ENCODE measurements at regions not wholly inside any gene's neighbourhood (a gene's known extent, or its start where the extent isn't known, plus 50 kb on each side); places are given as distances from the start of the nearest gene placed in this dataset.

DNA sequence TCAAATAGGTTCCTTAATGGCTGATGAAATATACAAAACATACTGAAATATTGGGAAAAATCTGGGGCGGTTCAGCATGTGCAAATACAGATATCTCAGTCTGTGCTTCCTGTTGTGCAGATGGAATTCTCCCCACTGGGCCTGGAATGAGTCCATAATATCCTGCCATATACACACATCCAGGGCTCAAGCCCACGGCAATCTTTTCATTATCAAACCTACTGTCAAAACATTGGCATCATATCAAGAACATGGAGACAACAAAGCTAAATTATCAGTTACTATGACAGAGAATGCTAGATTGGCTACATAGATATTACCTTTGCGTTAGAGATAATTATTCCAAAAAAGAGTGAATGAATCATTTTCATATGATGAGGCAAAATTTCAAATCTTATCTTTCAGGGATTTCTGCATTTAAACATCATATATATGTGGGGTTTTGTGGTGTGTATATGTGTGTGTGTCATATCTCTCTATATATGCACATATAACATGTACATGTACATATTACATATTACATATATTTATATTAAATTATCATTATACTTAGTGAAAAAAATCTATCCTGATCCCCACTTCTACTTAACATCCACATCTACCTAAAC is 713.3 kb downstream of the GBE1 start:
- no peaks in the 10 kb centered on the region for H3K4me1 Mint-ChIP-seq
- H3K27ac Mint-ChIP-seq, result no peak overlapping the region
- DNase-seq (no peak), ATAC-seq (replicated peaks) (no peak)
- H3K36me3 Mint-ChIP-seq, result no peaks in the 10 kb centered on the region
- H3K27me3 Mint-ChIP-seq, result no peaks in the 10 kb centered on the region
- H3K9me3 Mint-ChIP-seq, result peaks cover 0 to 2% of the 10 kb centered on the region in 2 donors
- no peak overlapping the region for H3K4me3 Mint-ChIP-seq

DNA sequence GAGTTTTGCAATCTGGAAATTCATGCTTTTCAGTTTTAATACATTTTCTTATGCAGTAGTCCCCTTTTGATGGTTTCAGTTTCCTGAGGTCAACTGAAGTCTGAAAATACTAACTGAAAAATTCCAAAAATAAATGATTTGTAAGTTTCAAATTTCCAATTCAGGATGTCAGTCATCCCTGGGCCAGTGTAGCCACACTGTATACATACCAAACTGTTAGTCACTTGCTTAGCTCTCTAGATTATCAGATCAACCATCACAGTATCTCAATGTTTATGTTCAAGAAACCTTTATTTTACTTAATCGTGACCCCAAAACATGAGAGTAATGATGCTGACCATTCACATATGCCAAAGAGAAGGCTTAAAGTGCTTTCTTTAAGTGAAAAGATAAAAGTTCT is 715.5 kb downstream of the GBE1 start:
- Mint-ChIP-seq H3K4me1 (no peaks in the 10 kb centered on the region), H3K27me3 (no peaks in the 10 kb centered on the region), H3K27ac (no peak overlapping the region), H3K36me3 (no peaks in the 10 kb centered on the region), H3K4me3 (no peak overlapping the region), H3K9me3 (peaks cover 0 to under 1% of the 10 kb centered on the region in 2 donors)
- no peak for ATAC-seq (replicated peaks)
- DNase-seq, result no peak

DNA sequence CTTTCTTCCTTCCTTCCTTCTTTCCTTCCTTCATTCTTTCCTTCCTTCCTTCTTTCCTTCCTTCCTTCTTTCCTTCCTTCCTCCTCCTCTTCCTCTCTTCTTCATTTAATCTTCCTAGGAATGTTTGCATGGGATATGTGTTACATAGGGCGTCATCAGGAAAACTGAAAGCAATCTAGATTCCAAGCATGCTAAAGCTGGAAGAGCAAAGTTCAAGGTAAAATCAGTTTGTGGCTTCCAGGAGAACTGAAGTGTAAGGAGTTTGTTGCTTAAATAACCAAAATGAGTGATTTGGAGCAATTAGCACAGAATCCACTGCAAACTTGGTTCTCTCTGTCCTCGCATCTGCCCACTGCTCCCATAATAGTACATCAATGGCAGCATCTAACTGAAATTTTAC is 716.2 kb downstream of the GBE1 start:
- Mint-ChIP-seq H3K4me3 (no peak overlapping the region), H3K36me3 (no peaks in the 10 kb centered on the region), H3K4me1 (no peaks in the 10 kb centered on the region), H3K27me3 (no peaks in the 10 kb centered on the region), H3K9me3 (no peaks in the 10 kb centered on the region), H3K27ac (no peak overlapping the region)
- DNase-seq, result no peak
- no peak for ATAC-seq (replicated peaks)

DNA sequence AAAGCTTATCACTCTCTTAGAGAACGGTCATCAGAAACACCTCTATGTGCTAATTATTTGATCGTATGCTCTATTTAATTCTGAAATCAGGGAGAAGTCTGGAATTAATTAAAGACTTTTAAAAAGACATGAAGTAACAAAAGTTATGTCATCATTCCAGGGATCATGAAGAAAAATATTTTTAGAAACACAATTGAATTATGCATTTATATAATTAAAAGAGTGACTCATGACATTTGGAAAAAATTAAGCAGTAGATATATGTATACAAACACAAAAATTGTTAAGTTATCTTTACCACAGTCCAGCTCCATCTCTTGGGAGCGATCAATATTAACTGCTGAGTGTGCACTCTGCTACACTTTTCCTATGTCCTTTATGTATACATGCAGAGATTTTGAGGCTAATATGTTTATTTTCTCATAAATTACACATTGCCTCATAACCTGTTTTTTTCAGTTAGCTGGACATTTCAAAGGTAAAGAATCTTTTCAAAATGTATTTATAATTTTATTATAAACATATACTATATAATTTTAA is 717.7 kb downstream of the GBE1 start:
- no peak for ATAC-seq (replicated peaks)
- Mint-ChIP-seq H3K27me3 (no peaks in the 10 kb centered on the region), H3K9me3 (no peaks in the 10 kb centered on the region), H3K4me3 (no peak overlapping the region), H3K36me3 (no peaks in the 10 kb centered on the region), H3K27ac (no peak overlapping the region), H3K4me1 (no peaks in the 10 kb centered on the region)
- no peak for DNase-seq

DNA sequence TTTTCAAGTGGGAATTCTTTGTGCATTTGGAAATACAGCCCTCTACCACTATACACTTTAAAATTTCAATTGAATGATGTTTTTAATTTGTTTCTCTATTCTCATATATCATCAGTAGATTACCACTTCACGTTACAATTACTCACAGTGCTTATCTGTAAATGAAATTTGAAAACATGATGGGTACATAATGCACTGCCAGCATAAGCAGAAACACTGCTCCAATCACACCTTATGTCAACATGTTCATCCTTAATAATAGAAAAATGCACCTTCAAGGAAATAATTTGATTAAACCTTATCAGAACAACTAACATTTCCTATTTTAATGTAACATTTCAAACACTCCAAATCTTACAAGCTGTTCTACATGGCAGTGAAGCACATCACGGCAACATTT is 718.4 kb downstream of the GBE1 start:
- Mint-ChIP-seq H3K4me1 (no peaks in the 10 kb centered on the region), H3K4me3 (no peak overlapping the region), H3K27me3 (no peaks in the 10 kb centered on the region), H3K27ac (no peak overlapping the region), H3K36me3 (no peaks in the 10 kb centered on the region), H3K9me3 (no peaks in the 10 kb centered on the region)
- ATAC-seq (replicated peaks), result no peak
- no peak for DNase-seq

DNA sequence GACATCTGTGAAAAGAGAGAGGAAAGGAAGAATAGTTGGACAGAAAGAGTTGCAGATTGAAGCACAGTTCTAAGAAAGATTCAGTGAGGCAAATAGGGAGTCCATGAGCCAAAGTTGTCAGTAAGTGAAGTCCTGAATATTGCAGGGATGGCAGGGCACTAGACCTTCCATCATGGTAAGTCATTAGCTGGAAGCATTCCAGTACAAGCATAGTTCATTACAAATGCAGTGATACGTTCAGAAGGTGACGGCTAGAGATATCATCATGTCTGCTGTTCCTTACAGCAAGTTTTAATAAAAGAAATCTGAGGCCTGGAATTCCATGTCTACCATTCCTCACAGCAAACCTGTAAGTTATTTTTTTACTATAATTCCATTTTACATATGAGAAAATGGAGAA is 720.1 kb downstream of the GBE1 start:
- no peak for DNase-seq
- Mint-ChIP-seq H3K4me3 (no peak overlapping the region), H3K36me3 (no peaks in the 10 kb centered on the region), H3K27ac (no peak overlapping the region), H3K27me3 (no peaks in the 10 kb centered on the region), H3K9me3 (no peaks in the 10 kb centered on the region), H3K4me1 (no peaks in the 10 kb centered on the region)
- ATAC-seq (replicated peaks), result no peak

DNA sequence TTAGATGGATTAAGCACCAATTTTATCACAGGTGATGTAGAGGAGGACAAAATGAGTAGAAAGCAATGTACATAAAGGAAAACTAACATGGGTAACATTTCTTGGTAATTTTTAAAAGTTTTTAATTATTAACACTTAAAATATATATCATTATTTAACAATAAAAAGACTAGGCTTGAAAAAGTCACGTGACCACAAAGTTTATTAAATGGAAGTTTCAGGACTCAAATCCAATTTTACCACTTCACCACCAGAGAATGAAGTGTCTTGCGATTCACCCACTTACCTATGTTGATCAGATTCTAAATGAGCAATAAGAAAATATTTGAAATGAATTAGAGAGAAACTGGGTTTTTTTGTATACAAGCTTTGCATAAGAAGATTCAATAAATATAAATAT is 721.3 kb downstream of the GBE1 start:
- ATAC-seq (replicated peaks) (no peak), DNase-seq (no peak)
- Mint-ChIP-seq H3K27me3 (no peaks in the 10 kb centered on the region), H3K4me1 (no peaks in the 10 kb centered on the region), H3K36me3 (no peaks in the 10 kb centered on the region), H3K4me3 (no peak overlapping the region), H3K9me3 (no peaks in the 10 kb centered on the region), H3K27ac (no peak overlapping the region)

DNA sequence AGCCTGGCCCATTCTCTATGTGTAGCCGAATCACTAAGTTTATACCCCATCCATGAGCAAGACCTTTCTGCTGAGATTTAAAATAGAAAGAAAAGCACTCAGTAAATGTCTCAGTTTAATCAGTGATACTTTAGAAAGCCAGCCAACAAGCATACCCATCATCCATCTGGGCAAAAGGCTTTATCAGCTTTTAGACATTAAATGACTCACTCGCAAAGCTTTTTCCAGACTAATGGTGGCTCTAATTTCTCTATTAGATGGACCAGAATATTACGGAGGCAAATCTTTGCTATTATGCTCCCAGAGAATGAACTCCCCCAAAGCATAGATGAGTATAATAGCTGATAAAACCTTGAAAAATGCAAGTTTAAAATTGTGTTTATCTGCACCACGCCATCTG is 727.8 kb downstream of the GBE1 start:
- ATAC-seq (replicated peaks) (no peak), DNase-seq (no peak)
- H3K4me1 Mint-ChIP-seq, result no peaks in the 10 kb centered on the region
- H3K27ac Mint-ChIP-seq, result no peak overlapping the region
- no peaks in the 10 kb centered on the region for H3K27me3 Mint-ChIP-seq
- no peaks in the 10 kb centered on the region for H3K36me3 Mint-ChIP-seq
- peaks cover 0 to 6% of the 10 kb centered on the region in 2 donors for H3K9me3 Mint-ChIP-seq
- H3K4me3 Mint-ChIP-seq, result no peak overlapping the region

DNA sequence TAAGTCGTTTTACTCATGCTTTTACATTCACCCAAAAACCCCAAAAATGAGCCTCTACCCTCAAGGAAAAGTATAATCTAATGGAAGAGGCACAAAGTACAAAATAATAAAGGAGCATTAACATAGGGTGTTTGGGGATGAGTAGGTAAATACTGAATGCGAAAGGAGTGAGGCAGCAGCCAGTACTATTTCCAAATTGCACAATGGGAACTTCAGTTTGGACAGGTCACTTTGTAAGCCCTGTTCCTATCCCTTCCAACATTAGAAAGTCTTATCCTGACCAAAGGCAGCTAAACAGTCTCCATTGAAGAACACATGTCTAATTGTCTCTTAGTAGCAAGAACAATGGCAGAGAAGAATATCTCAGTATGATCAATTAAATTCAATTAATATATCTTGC is 728.3 kb downstream of the GBE1 start:
- Mint-ChIP-seq H3K36me3 (no peaks in the 10 kb centered on the region), H3K4me3 (no peak overlapping the region), H3K4me1 (no peaks in the 10 kb centered on the region), H3K27me3 (no peaks in the 10 kb centered on the region), H3K27ac (no peak overlapping the region), H3K9me3 (peaks cover 0 to 6% of the 10 kb centered on the region in 2 donors)
- ATAC-seq (replicated peaks) (no peak), DNase-seq (no peak)

DNA sequence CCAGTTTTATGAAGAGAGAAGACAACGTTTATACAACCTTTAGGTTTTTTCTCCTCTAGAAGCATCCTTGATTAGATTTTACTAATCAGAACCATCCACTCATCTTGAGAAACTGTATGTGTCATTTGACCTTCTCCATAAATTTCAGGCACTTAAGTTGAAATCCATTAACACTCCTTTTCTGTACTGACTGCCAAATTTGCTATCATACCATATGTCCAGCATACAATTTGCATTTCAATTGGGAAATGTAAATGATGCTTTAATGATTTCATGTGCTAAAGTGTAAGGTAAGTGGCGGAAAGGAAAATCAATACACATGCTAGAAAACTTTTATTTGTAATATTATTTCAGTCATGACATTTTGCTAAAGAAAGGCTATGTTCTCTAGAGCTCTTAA is 731.6 kb downstream of the GBE1 start:
- Mint-ChIP-seq H3K27ac (no peak overlapping the region), H3K9me3 (peaks cover 0 to 6% of the 10 kb centered on the region in 2 donors), H3K36me3 (no peaks in the 10 kb centered on the region), H3K4me1 (no peaks in the 10 kb centered on the region), H3K27me3 (no peaks in the 10 kb centered on the region), H3K4me3 (no peak overlapping the region)
- DNase-seq (no peak), ATAC-seq (replicated peaks) (no peak)

DNA sequence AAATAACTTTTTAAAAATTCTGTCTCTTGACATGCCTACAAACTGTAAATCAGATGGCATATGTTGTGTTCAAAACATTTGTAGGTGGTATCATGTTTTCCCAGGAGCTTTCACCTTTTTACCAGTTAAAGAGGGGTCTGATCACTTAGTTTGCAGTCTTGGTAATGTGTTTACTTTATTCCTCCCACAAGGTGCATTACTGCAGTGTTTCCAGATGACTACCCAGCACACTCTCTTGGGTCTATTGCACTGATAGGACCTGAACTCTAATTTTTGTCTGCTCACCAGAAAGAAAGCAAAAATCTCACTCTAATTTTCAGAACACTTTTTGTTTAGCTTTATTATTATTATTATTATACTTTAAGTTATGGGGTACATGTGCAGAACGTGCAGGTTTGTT is 734.1 kb downstream of the GBE1 start:
- Mint-ChIP-seq H3K9me3 (peaks cover 2 to 4% of the 10 kb centered on the region in 2 donors), H3K27me3 (no peaks in the 10 kb centered on the region), H3K27ac (no peak overlapping the region), H3K4me1 (no peaks in the 10 kb centered on the region), H3K36me3 (no peaks in the 10 kb centered on the region), H3K4me3 (no peak overlapping the region)
- ATAC-seq (replicated peaks), result no peak
- DNase-seq, result no peak

DNA sequence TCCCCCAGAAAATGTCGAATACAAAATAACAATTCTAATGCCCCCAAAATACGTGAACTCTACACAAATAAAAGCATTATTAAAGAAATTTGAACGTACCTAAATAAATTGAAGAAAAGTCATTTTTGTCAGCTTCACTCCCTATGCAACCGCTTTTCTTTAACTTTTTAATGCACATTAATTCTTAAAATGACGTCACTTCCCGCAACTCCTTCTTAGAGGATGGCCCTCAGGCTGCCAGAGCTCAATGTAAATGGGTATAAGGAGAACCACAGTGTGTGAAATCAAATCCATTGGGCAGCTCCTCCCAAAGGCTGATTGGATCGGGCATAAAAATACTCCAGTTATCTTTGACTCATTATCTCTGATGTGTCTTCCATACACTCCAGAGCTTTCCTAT is 736.9 kb downstream of the GBE1 start:
- H3K4me1 Mint-ChIP-seq, result no peaks in the 10 kb centered on the region
- no peak overlapping the region for H3K4me3 Mint-ChIP-seq
- no peak overlapping the region for H3K27ac Mint-ChIP-seq
- DNase-seq, result no peak
- no peak for ATAC-seq (replicated peaks)
- H3K9me3 Mint-ChIP-seq, result peaks cover 2 to 4% of the 10 kb centered on the region in 2 donors
- H3K27me3 Mint-ChIP-seq, result no peaks in the 10 kb centered on the region
- H3K36me3 Mint-ChIP-seq, result no peaks in the 10 kb centered on the region

DNA sequence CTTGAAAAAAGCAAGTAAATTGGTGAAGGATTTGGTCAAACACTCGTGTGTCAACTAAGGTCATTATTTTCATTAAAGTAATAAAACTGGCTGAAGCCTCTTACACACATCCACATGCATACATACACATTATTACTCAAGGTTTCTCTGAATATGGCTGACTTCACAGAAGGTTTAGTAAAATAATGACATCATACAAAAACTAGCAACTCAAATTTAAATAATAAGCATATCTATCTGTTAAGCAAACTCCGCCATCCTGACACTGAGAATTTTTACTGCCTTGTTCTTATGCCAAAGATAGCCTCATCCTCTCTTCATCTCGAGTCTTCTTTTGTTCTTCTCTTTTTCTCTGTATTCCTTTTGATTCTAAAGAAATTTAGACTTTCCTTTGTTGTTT is 739.1 kb downstream of the GBE1 start:
- no peak overlapping the region for H3K4me3 Mint-ChIP-seq
- no peaks in the 10 kb centered on the region for H3K27me3 Mint-ChIP-seq
- DNase-seq (no peak), ATAC-seq (replicated peaks) (no peak)
- H3K27ac Mint-ChIP-seq, result no peak overlapping the region
- H3K4me1 Mint-ChIP-seq, result no peaks in the 10 kb centered on the region
- H3K9me3 Mint-ChIP-seq, result peaks cover 3% of the 10 kb centered on the region in 2 donors
- no peaks in the 10 kb centered on the region for H3K36me3 Mint-ChIP-seq

DNA sequence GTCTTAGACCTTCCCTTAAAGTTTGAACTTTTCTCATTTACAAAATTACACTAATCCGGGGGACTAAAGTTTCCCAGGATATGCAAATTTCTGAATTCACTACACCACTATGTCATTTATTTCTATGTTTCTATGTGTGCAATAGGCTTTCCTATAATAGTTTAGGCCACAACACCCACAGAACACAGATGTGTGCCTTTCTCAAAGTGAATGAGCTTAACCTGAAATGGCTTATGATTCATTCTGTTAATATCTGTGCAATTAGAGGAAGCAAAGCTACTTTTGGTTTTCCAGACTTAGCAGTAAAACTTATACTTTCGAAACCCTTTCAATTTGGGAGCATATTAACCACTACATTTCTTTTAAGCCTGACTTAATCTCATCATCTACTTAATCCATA is 748.1 kb downstream of the GBE1 start:
- Mint-ChIP-seq H3K27ac (no peak overlapping the region), H3K36me3 (no peaks in the 10 kb centered on the region), H3K4me1 (no peaks in the 10 kb centered on the region), H3K27me3 (no peaks in the 10 kb centered on the region), H3K4me3 (no peak overlapping the region), H3K9me3 (peaks cover 5 to 6% of the 10 kb centered on the region in 2 donors)
- DNase-seq, result no peak
- ATAC-seq (replicated peaks), result no peak

DNA sequence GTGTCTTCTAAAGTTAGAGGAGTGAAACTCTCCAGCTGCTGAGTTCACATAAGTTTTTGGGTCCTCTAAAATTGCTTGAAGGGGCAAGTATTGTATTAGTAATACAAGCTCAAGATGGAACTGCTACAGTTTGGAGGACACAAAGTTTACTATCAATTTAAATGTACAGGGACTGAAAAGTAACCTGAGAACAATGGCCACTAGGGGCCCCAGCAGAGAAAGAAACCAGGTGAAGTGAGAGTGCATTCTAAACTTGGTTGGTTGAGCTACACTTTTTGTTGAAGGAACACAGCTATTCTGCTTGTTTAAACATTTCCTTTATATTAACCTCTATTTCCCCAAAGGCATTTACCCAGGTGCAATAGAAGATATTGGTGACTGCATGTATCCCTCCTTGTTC is 755.5 kb downstream of the GBE1 start:
- no peak for DNase-seq
- no peak for ATAC-seq (replicated peaks)
- H3K4me3 Mint-ChIP-seq, result no peak overlapping the region
- H3K27me3 Mint-ChIP-seq, result no peaks in the 10 kb centered on the region
- H3K9me3 Mint-ChIP-seq, result peaks cover 4 to 6% of the 10 kb centered on the region in 2 donors
- no peaks in the 10 kb centered on the region for H3K4me1 Mint-ChIP-seq
- no peak overlapping the region for H3K27ac Mint-ChIP-seq
- no peaks in the 10 kb centered on the region for H3K36me3 Mint-ChIP-seq

DNA sequence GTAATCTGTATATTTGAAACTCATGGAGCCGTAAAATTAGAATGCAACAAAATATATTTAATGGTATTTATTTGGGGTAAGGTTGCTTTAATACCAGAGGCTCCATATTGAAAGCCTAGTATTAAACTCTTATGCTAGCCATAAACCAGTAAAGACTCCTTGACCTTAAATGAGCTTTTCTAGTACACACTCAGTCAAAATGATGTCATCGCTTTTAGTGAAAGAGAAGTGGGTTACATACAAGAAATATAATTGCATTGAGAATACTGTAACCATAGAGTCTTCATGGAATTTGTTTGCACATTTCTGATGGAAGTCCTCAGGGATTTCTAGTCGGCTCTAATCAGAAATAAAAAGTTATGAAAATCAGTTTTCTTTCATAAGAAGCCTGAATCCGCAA is 757.6 kb downstream of the GBE1 start:
- H3K27ac Mint-ChIP-seq, result no peak overlapping the region
- H3K36me3 Mint-ChIP-seq, result no peaks in the 10 kb centered on the region
- no peak for DNase-seq
- H3K4me3 Mint-ChIP-seq, result no peak overlapping the region
- no peak for ATAC-seq (replicated peaks)
- H3K27me3 Mint-ChIP-seq, result no peaks in the 10 kb centered on the region
- no peaks in the 10 kb centered on the region for H3K4me1 Mint-ChIP-seq
- peaks cover 2 to 4% of the 10 kb centered on the region in 2 donors for H3K9me3 Mint-ChIP-seq

Measured in stimulated activated naive B cell treated with anti-CD40 and anti-IgM and Interleukin-4, amounts not matched to agents 10 μg/mL and 1 μg/mL and 100 μg/mL, for 72 hours (primary cell).